ENCODE measurements at regions not wholly inside any gene's neighbourhood (a gene's known extent, or its start where the extent isn't known, plus 50 kb on each side); places are given as distances from the start of the nearest gene placed in this dataset.

DNA sequence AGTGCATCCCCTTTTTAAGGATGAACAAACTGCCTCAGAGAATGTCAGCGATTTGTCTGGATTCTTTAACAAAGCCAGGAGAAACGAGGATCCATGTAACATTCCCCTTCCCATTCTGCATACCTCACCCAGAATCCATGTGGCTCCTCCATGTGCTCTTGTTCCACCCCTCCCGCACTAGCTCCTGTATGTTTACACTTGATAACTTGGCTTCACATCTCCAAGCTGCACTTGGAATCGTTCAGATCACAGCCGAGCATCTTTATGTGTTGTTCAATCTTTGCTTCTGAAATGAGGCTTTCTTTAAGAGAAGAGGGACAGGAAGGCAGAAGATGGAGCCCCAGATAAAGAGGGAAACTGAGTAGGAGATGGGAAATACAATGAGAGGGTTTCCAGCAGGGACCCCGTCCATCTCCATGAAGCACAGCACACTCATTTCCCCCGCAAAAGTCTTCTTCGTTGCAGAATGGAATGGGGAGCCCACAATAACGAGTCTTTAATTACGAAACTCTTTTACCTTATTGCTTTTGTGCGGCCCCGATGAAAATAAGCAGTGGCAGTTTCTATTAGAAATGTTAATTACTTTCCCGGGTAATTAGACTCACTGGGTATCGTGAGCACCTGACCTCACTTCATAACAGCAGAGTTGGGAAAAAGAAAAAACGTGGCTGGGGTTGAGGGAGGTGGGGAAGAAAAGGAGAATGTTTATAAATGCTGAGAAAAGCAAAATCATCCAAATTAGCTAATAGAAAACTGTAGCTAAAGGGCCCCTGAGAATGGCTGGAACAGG lies 96.8 kb upstream of the ISX start:
- Histone ChIP-seq H3K4me3 (ENCODE audit: control extremely low read depth in 1 of 5, extremely low read depth in 1 of 5, insufficient read depth in 1 of 5, low read depth in 2 of 5, low read length in 4 of 5) (no peak overlapping the region), H3K9ac (ENCODE audit: low read length) (no peak overlapping the region), H2AFZ (ENCODE audit: insufficient read depth, low read depth, low read length, poor library complexity, severe bottlenecking) (no peak overlapping the region), H3K36me3 (replicated peaks in 1 of 2; ENCODE audit: control extremely low read depth in 1 of 2, control insufficient read depth in 1 of 2, extremely low read depth in 1 of 2, insufficient read depth in 2 of 2, low read length in 1 of 2) (no peaks in the 10 kb centered on the region), H3K4me2 (replicated peaks; ENCODE audit: low read depth, low read length, poor library complexity, severe bottlenecking) (no peak overlapping the region), H3K4me1 (ENCODE audit: control insufficient read depth in 2 of 2, insufficient read depth in 2 of 2, low read length in 2 of 2) (no peaks in the 10 kb centered on the region), H4K20me1 (ENCODE audit: control insufficient read depth, insufficient read depth, low read length, poor library complexity, severe bottlenecking) (no peaks in the 10 kb centered on the region), H3K27ac (ENCODE audit: low read length in 2 of 2) (no peak overlapping the region), H3K79me2 (ENCODE audit: control insufficient read depth, insufficient read depth, low read length) (no peaks in the 10 kb centered on the region), H3K27me3 (replicated peaks in 1 of 4; ENCODE audit: control extremely low read depth in 1 of 4, control insufficient read depth in 3 of 4, insufficient read depth in 4 of 4, low read length in 3 of 4) (no peaks in the 10 kb centered on the region), H3K9me3 (ENCODE audit: control extremely low read depth in 1 of 3, control insufficient read depth in 2 of 3, insufficient read depth in 1 of 3, low read length in 2 of 3) (peaks cover 0 to 3% (median 0%) of the 10 kb centered on the region in 3 donors)
- TF ChIP-seq, protein P1, sequence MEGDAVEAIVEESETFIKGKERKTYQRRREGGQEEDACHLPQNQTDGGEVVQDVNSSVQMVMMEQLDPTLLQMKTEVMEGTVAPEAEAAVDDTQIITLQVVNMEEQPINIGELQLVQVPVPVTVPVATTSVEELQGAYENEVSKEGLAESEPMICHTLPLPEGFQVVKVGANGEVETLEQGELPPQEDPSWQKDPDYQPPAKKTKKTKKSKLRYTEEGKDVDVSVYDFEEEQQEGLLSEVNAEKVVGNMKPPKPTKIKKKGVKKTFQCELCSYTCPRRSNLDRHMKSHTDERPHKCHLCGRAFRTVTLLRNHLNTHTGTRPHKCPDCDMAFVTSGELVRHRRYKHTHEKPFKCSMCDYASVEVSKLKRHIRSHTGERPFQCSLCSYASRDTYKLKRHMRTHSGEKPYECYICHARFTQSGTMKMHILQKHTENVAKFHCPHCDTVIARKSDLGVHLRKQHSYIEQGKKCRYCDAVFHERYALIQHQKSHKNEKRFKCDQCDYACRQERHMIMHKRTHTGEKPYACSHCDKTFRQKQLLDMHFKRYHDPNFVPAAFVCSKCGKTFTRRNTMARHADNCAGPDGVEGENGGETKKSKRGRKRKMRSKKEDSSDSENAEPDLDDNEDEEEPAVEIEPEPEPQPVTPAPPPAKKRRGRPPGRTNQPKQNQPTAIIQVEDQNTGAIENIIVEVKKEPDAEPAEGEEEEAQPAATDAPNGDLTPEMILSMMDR (IDR thresholded peaks at IDR 0.05) = no peak
- TF ChIP-seq EZH2 (IDR thresholded peaks at IDR 0.05; ENCODE audit: borderline replicate concordance, insufficient read depth, low read depth, low read length, poor library complexity, severe bottlenecking) = no peak
- POLR2A ChIA-PET = no interaction called here
- 81% methylated on average over 6 of the region's 15 CpGs for WGBS (ENCODE audit: insufficient coverage)
- DNase-seq = no peak
- Mint-ChIP-seq H3K4me3 (no peak overlapping the region), H3K27me3 (peaks cover 9% of the 10 kb centered on the region), H3K4me1 (no peaks in the 10 kb centered on the region), H3K9me3 (ENCODE audit: insufficient read depth) (no peaks in the 10 kb centered on the region), H3K27ac (no peak overlapping the region)
- CTCF ChIA-PET = no interaction called here
- intact Hi-C loops (cut with micrococcal nuclease) = no loop called here
- ATAC-seq (ENCODE audit: low read depth) = no peak

DNA sequence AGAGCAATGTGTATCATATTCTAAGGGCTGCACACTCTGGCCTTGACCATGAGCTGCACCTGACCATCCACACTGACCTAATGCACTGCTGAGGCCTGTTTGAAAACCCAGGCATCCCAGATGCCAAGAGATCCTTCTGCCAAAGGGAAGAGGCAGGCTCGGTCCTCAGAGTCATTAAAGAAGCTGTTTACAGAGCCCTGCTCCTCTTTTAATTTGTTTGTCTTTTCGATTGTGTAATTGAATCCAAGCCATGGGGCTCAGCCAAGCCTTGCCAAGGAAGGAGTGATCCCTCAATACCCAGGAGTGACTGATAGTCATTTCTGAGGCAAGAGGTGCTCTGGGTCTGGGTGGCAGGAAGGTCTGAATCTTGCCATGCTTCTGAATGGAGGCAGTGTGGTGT lies 94.5 kb upstream of the ISX start:
- peaks cover 12% of the 10 kb centered on the region for H3K27me3 Mint-ChIP-seq
- peaks cover 3% of the 10 kb centered on the region for H3K9me3 Mint-ChIP-seq (ENCODE audit: insufficient read depth)
- no peak overlapping the region for H3K4me3 Mint-ChIP-seq
- Histone ChIP-seq H3K27me3 (replicated peaks in 1 of 4; ENCODE audit: control extremely low read depth in 1 of 4, control insufficient read depth in 3 of 4, insufficient read depth in 4 of 4, low read length in 3 of 4) (no peaks in the 10 kb centered on the region), H2AFZ (ENCODE audit: insufficient read depth, low read depth, low read length, poor library complexity, severe bottlenecking) (no peak overlapping the region), H3K4me2 (replicated peaks; ENCODE audit: low read depth, low read length, poor library complexity, severe bottlenecking) (no peak overlapping the region), H3K4me3 (ENCODE audit: control extremely low read depth in 1 of 5, extremely low read depth in 1 of 5, insufficient read depth in 1 of 5, low read depth in 2 of 5, low read length in 4 of 5) (no peak overlapping the region), H3K9ac (ENCODE audit: low read length) (no peak overlapping the region), H3K79me2 (ENCODE audit: control insufficient read depth, insufficient read depth, low read length) (no peaks in the 10 kb centered on the region), H3K27ac (ENCODE audit: low read length in 2 of 2) (no peak overlapping the region), H4K20me1 (ENCODE audit: control insufficient read depth, insufficient read depth, low read length, poor library complexity, severe bottlenecking) (no peaks in the 10 kb centered on the region), H3K4me1 (ENCODE audit: control insufficient read depth in 2 of 2, insufficient read depth in 2 of 2, low read length in 2 of 2) (no peaks in the 10 kb centered on the region), H3K36me3 (replicated peaks in 1 of 2; ENCODE audit: control extremely low read depth in 1 of 2, control insufficient read depth in 1 of 2, extremely low read depth in 1 of 2, insufficient read depth in 2 of 2, low read length in 1 of 2) (no peaks in the 10 kb centered on the region), H3K9me3 (ENCODE audit: control extremely low read depth in 1 of 3, control insufficient read depth in 2 of 3, insufficient read depth in 1 of 3, low read length in 2 of 3) (peaks cover 0 to 5% (median 3%) of the 10 kb centered on the region in 3 donors)
- no peak for DNase-seq
- 85% methylated on average over 2 of the region's 2 CpGs for WGBS (ENCODE audit: insufficient coverage)
- ChIA-PET POLR2A (no interaction called here), CTCF (no interaction called here)
- TF ChIP-seq, protein P1 (IDR thresholded peaks at IDR 0.05) = no peak
- TF ChIP-seq EZH2 (IDR thresholded peaks at IDR 0.05; ENCODE audit: borderline replicate concordance, insufficient read depth, low read depth, low read length, poor library complexity, severe bottlenecking) = no peak
- intact Hi-C loops (cut with micrococcal nuclease) = no loop called here
- H3K4me1 Mint-ChIP-seq = no peaks in the 10 kb centered on the region
- H3K27ac Mint-ChIP-seq = no peak overlapping the region
- ATAC-seq (ENCODE audit: low read depth) = no peak

Data from B cell (primary cell).